HG02981 (cell line): ENCODE measurements at regions not wholly inside any gene's neighbourhood (a gene's known extent, or its start where the extent isn't known, plus 50 kb on each side); places are given as distances from the start of the nearest gene placed in this dataset.

ENCODE experiments used
- ATAC-seq: cut with Tn5 transposase; IDR thresholded peaks from one replicate; pipeline ENCODE4 v1.9.1; 2021; ENCODE audit warnings: mild to moderate bottlenecking, moderate library complexity; ENCODE audit not compliant: unreplicated experiment

- no peak for ATAC-seq
These were observed 51.6 kb upstream of the NLRP1 start for GRCh38 chr17:5635949-5636348.

DNA sequence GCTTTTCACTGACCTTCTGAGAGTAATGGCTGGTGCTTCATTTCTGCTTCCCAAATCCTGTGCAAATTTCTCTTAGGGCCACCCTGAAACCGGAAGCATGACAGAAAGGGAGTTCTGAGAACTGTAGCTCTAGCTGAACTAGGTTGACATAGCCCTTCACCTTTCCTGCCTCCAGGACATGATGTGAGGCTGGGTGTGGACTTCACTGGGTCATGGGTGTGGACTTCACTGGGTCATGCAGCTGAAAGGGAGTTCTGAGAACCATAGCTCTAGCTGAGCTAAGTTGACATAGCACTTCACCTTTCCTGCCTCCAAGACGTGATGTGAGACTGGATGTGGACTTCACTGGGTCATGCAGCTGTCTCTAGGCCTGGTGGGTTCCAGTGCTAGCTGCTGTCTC, 54.3 kb upstream of the NLRP1 start:
- no peak for ATAC-seq

- no peak for ATAC-seq
These were observed 56.4 kb upstream of the NLRP1 start for GRCh38 chr17:5640726-5641125.

GRCh38 chr17:5642752-5643151, 58.4 kb upstream of the NLRP1 start:
- ATAC-seq: no peak

DNA sequence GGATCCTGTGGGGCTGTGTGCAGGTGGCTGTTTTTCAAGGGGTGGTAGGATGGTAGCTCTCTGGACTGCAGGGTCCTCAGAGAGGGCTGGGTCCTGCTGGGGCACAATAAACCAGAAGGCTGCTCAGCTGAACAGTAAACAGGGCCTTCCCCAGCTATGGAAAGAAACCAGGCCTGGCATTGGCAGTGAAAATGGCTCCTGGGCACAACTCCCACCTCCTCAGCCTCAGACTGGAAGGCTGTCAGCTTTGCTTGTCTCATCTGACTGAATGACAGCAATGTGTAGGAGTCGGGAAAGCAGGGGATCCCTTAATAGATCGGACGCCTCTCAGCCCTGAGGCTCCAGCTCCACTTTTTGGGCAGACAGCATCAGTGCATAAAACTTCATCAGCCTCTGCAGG, 59.8 kb upstream of the NLRP1 start:
- ATAC-seq: no peak

- no peak for ATAC-seq
These were observed 67.0 kb upstream of the NLRP1 start for GRCh38 chr17:5651348-5651747.

DNA sequence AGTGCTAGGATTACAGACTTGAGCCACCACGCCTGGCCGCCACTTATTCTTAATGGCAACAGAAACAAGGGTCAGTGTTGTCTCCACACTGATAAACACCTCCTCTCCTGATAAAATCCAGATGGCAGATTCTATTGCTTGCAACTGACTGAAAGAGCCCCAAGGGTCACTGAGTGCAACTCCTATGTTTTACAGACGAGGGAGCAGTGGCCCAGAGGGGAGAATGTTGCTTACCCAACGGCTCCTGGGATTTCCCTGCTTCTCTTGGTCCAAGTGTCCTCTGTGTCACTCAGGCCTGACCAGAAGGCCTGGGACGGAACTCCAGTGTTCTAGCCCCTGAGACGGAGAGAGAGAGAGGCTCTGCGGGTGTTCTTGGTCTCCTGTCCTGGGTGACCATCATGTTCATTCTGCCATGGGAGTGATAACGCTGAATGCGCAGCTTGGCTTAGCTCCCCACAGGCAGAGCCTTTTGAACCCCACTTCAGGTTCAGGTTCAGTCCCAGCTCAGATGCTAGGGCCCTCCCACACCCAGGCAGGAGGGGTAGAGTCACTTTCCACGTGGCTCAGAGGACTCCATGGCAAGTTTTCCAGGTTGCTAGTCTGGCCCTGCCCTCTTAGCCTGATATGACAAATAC, 77.3 kb upstream of the NLRP1 start:
- no peak for ATAC-seq

GRCh38 chr17:5662409-5663085, 78.2 kb upstream of the NLRP1 start:
- ATAC-seq: no peak

- no peak for ATAC-seq
These were observed 80.9 kb upstream of the NLRP1 start for GRCh38 chr17:5665164-5665563.

DNA sequence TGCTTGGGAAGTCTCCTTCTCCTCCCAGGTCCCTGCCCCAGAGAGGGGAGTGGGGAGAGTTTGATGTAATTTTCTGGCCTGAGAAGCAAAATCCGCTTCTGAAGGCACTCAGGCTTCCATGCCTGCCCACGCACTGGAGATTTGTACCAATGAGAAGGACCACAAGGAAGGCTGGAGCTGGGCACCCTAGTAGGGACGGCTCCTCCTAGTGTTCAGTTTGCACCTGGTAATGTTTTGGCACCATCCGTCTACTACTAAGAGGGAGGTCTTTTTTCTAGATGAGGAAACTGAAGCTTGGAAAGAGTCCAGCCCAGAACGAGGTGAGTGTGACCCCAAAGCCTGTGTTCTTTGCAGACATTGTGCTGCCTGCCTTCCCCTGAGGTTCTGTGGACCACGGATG, 83.6 kb upstream of the NLRP1 start:
- ATAC-seq: no peak

DNA sequence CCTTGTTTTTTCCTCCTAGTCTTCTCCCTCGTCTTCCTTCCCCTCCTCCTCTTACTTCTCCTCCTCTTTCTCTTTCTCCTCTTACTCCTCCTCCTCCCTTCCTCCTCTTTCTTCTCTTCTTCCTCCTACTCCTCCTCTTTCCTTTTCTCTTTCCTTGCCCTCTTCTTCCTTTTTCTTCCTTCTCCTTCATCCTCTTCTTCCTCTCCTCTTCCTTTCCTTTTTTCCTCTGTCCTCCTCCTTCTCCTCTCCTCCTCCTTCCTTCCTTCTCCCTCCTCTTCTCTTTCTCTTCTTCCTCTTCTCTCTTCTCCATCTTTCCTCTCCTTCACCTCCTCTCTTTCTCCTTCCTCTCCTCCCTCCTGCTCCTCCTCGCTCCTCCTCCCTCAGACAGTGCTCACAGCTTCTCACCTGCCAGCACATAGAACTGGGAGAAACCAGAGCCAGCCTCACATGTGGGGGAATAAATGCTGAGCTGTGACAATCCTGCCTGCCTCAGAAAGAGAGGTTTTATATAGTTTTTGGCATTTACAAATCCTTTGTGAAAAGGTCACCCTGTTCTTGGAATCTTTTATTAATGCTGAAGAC, 84.3 kb upstream of the NLRP1 start:
- ATAC-seq: no peak

DNA sequence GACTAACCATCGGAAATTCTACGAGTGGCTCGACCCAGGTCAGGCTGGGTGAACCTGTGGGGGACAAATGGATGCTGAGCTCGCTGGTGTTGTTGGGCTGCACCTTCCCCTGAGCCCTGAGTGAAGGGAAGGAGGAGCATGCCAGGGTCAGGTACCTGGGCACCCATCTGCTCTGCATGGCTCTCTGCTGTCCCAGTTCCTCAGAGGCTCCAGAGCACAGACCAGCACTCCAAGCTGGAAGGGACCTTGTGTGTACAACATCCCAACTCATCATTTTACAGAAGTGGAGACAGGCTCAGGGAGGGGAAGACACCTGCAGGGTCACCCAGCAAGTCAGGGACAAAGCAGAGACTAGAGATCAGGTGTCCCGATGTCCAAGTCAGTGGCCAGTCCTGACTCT, 84.9 kb upstream of the NLRP1 start:
- no peak for ATAC-seq

- ATAC-seq: no peak
These were observed 87.8 kb upstream of the NLRP1 start for GRCh38 chr17:5672141-5672540.

DNA sequence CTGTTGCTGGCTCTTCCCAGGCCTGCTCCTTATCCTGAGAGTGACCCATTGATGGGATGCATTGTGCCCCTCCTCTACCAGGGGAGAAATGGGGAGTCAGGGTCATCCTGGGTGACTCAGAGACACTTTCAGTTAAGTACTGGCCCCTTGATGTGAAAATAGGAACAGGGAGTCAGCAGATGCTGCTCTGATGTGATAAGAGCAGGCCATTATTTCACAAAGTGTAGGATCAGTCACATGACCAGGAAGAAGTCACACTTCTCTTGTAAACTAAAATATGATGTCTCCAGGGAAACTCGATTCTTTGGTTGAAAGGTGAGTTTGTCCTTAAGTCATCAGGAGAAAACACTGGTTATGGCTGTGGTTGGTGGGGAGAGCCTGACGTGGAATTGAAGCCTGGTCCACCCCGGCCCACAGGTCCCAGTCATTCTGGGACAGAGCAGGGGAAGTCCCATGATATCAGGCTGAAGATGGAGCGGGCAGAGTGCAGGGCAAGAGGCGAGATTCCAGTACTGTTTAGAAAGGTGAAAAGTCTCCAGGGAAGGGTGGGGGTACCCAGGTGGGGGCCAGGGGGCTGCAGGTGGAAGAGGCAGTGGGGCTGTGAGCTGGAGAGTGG, 88.6 kb upstream of the NLRP1 start:
- no peak for ATAC-seq

GRCh38 chr17:5675625-5676421, 91.5 kb upstream of the NLRP1 start:
- ATAC-seq: no peak

GRCh38 chr17:5677620-5678019, 93.3 kb upstream of the NLRP1 start:
- no peak for ATAC-seq

DNA sequence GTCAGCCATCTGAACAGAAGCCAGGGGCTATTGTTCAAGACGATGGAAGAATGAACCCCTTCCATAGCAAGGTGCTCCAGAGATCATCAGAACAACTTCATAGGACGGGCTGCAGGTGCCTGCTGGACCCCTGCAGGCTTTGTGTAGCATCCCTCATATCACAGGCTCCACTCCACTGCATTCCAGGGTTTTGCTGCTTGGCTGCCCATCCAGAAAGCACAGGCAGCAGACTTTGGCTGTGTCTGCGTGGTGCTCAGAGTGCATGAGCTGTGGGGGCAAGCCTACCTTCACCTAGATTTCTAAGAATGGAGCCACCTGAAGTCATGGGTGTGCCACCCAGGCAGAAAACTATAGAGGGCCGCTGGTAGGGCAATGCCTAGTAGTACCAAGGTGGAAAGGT, 93.9 kb upstream of the NLRP1 start:
- no peak for ATAC-seq

GRCh38 chr17:5680766-5681165, 96.5 kb upstream of the NLRP1 start:
- ATAC-seq: no peak

DNA sequence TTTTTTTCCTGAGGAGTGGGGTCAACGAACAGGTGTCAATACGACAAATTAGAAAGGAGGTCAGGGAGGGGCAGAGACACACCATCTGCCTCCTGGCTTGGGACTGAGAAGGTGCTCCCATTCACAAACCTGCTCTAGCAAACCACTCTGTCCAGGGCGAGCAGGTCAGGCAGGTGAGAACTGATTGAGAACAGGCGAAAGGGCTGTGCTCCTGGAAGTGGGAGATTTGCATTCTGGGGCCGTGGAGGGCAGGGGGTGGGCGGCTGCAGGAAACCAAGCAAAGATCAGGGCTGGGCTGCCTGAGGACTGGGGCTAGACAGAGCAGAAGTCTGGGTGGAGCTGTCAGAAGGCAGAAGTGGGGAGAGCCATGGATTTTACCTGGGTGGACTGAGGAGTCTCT, 98.9 kb upstream of the NLRP1 start:
- no peak for ATAC-seq

GRCh38 chr17:5686074-5686635, 101.8 kb upstream of the NLRP1 start:
- ATAC-seq: no peak

GRCh38 chr17:5687646-5688045, 103.3 kb upstream of the NLRP1 start:
- ATAC-seq: no peak
